Fibroblast of lung (primary cell): ENCODE measurements at regions not wholly inside any gene's neighbourhood (a gene's known extent, or its start where the extent isn't known, plus 50 kb on each side); places are given as distances from the start of the nearest gene placed in this dataset.

Source experiments
- CTCF ChIP-seq, 2 donors: IDR thresholded peaks in 1 of 2; conservative IDR thresholded peaks in 1 of 2; 1 replicate in 1 of 2; 2 replicates in 1 of 2; pipeline ENCODE4 v1.5.1; 2011 to 2012; ENCODE audit warnings: low read length in 2 of 2, control low read depth in 1 of 2, inconsistent platforms in 1 of 2, low read depth in 1 of 2, mild to moderate bottlenecking in 1 of 2
- EZH2 ChIP-seq: IDR thresholded peaks from 2 replicates; pipeline ENCODE4 v1.5.1; 2012; ENCODE audit warnings: low read length, control low read depth, mild to moderate bottlenecking; ENCODE audit errors: missing control alignments

GRCh38 chr6:112997421-112998085 is 650.4 kb downstream of the RFPL4B start:
- TF ChIP-seq CTCF (conservative IDR thresholded peaks at IDR 0.05 in 1 of 2, IDR thresholded peaks at IDR 0.05 in 1 of 2; ENCODE audit: low read depth in 1 of 2, low read length in 2 of 2), result no peak
- TF ChIP-seq EZH2, result no peak
